Liver (tissue), 3 donors: ENCODE measurements at regions not wholly inside any gene's neighbourhood (a gene's known extent, or its start where the extent isn't known, plus 50 kb on each side); places are given as distances from the start of the nearest gene placed in this dataset.

Source experiments
- EGR1 ChIP-seq, 2 donors: IDR thresholded peaks; 2 replicates each; pipeline ENCODE4 v1.6.1; 2016 to 2018; ENCODE audit warnings: antibody characterized with exemption in 2 of 2, low read depth in 2 of 2
- RAD21 ChIP-seq, 2 donors: IDR thresholded peaks; 2 replicates each; pipeline ENCODE4 v1.6.1; 2016; ENCODE audit warnings: antibody characterized with exemption in 2 of 2, mild to moderate bottlenecking in 2 of 2
- TF ChIP-seq, protein P1 (sequence below): fragments of 150-350 bp; IDR thresholded peaks from 2 replicates; pipeline ENCODE4 v1.5.1; 2017; ENCODE audit warnings: improper control_type of control experiment, low read depth, low read length; ENCODE audit not compliant: missing input control
- TF ChIP-seq, protein P2 (sequence below): IDR thresholded peaks from 2 replicates; pipeline ENCODE4 v1.6.1; 2016; ENCODE audit warnings: antibody characterized with exemption
- TF ChIP-seq, protein P3 (sequence below): IDR thresholded peaks from 2 replicates; pipeline ENCODE4 v1.6.1; 2016; ENCODE audit warnings: antibody characterized with exemption
- donor health status: healthy.
- donor health status: healthy.

DNA sequence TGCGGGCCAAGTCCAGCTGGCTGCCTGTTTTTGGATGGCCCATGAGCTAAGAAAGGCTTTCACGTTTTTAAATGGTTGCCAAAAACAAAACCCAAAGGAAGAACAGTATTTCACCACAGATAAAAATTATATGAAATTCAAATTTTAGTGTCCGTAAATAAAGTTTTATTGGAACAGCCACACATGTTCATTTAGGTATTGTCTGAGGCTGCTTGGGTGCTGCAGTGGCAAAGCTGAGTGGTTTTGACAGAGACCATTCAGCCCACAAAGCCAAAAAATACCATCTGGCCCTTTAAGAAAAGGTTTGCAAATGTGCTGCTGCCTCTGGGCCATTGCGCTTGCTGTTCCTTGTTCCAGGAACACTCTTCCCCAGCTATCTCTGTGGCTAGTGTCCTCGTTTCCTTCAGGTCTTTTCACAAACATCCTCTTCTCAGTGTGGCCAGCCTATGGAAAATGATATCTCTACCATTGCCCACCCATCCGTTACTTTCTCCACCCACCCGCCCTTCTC lies 232.9 kb upstream of the CIBAR2 start:
- no peak for TF ChIP-seq EGR1 (IDR thresholded peaks at IDR 0.05; ENCODE audit: low read depth in 2 of 2)
- TF ChIP-seq, protein P1, sequence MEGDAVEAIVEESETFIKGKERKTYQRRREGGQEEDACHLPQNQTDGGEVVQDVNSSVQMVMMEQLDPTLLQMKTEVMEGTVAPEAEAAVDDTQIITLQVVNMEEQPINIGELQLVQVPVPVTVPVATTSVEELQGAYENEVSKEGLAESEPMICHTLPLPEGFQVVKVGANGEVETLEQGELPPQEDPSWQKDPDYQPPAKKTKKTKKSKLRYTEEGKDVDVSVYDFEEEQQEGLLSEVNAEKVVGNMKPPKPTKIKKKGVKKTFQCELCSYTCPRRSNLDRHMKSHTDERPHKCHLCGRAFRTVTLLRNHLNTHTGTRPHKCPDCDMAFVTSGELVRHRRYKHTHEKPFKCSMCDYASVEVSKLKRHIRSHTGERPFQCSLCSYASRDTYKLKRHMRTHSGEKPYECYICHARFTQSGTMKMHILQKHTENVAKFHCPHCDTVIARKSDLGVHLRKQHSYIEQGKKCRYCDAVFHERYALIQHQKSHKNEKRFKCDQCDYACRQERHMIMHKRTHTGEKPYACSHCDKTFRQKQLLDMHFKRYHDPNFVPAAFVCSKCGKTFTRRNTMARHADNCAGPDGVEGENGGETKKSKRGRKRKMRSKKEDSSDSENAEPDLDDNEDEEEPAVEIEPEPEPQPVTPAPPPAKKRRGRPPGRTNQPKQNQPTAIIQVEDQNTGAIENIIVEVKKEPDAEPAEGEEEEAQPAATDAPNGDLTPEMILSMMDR, result no peak
- TF ChIP-seq, protein P2, sequence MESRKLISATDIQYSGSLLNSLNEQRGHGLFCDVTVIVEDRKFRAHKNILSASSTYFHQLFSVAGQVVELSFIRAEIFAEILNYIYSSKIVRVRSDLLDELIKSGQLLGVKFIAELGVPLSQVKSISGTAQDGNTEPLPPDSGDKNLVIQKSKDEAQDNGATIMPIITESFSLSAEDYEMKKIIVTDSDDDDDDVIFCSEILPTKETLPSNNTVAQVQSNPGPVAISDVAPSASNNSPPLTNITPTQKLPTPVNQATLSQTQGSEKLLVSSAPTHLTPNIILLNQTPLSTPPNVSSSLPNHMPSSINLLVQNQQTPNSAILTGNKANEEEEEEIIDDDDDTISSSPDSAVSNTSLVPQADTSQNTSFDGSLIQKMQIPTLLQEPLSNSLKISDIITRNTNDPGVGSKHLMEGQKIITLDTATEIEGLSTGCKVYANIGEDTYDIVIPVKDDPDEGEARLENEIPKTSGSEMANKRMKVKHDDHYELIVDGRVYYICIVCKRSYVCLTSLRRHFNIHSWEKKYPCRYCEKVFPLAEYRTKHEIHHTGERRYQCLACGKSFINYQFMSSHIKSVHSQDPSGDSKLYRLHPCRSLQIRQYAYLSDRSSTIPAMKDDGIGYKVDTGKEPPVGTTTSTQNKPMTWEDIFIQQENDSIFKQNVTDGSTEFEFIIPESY, result no peak
- TF ChIP-seq, protein P3, sequence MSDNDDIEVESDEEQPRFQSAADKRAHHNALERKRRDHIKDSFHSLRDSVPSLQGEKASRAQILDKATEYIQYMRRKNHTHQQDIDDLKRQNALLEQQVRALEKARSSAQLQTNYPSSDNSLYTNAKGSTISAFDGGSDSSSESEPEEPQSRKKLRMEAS, result no peak
- no peak for TF ChIP-seq RAD21 (IDR thresholded peaks at IDR 0.05)
